ENCODE measurements at regions not wholly inside any gene's neighbourhood (a gene's known extent, or its start where the extent isn't known, plus 50 kb on each side); places are given as distances from the start of the nearest gene placed in this dataset.

- Histone ChIP-seq H3K4me3 (replicated peaks in 1 of 3; ENCODE audit: insufficient read depth in 1 of 3, low read depth in 1 of 3, low read length in 3 of 3) (no peak overlapping the region), H3K4me2 (ENCODE audit: insufficient read depth, low read length) (no peak overlapping the region), H3K36me3 (ENCODE audit: control insufficient read depth in 2 of 2, extremely low read depth in 1 of 2, insufficient read depth in 2 of 2, low read length in 2 of 2) (no peaks in the 10 kb centered on the region), H3K4me1 (ENCODE audit: control insufficient read depth, extremely low read depth, insufficient read depth, low read length) (no peaks in the 10 kb centered on the region), H3K9me3 (replicated peaks; ENCODE audit: control insufficient read depth, insufficient read depth, low read length) (peaks cover 8% of the 10 kb centered on the region), H2AFZ (ENCODE audit: low read depth, low read length) (no peak overlapping the region), H3K27me3 (ENCODE audit: control insufficient read depth in 2 of 2, insufficient read depth in 2 of 2, low read length in 2 of 2) (no peaks in the 10 kb centered on the region), H3K27ac (ENCODE audit: insufficient read depth, low read depth, low read length) (no peak overlapping the region), H3K9me1 (replicated peaks; ENCODE audit: control insufficient read depth, extremely low read depth, insufficient read depth, low read length) (no peaks in the 10 kb centered on the region), H4K20me1 (replicated peaks; ENCODE audit: control insufficient read depth, extremely low read depth, insufficient read depth, low read length) (no peaks in the 10 kb centered on the region), H3K79me2 (ENCODE audit: control insufficient read depth, insufficient read depth, low read length) (no peaks in the 10 kb centered on the region), H3K9ac (replicated peaks; ENCODE audit: extremely low read depth, insufficient read depth, low read length) (no peak overlapping the region)
- TF ChIP-seq GATA2 (IDR thresholded peaks at IDR 0.05; ENCODE audit: insufficient read depth, insufficient read length, low read depth, low read length) (no peak), MYC (IDR thresholded peaks at IDR 0.05; ENCODE audit: low read depth, low read length) (no peak), POLR2AphosphoS5 (IDR thresholded peaks at IDR 0.05; ENCODE audit: insufficient read depth, low read depth, low read length) (no peak), JUN (IDR thresholded peaks at IDR 0.05; ENCODE audit: borderline replicate concordance, insufficient read depth, insufficient read length, low read depth) (no peak), CTCF (IDR thresholded peaks at IDR 0.05; ENCODE audit: extremely low read depth in 1 of 2, insufficient read depth in 1 of 2, low read depth in 1 of 2, low read length in 2 of 2) (no peak), EZH2 (IDR thresholded peaks at IDR 0.05; ENCODE audit: borderline replicate concordance, low read depth, low read length, severe bottlenecking) (no peak), FOS (IDR thresholded peaks at IDR 0.05; ENCODE audit: borderline replicate concordance, insufficient read depth, low read length) (no peak), POLR2A (IDR thresholded peaks at IDR 0.05; ENCODE audit: low read depth, low read length) (no peak), MAX (IDR thresholded peaks at IDR 0.05; ENCODE audit: insufficient read depth, insufficient read length) (no peak)
- POLR2A ChIA-PET, result no interaction called here
- dilution Hi-C loops (cut with MboI; ENCODE audit: extremely low pct_ligation_motif_present, low sequenced_read_pairs) (no loop called here), intact Hi-C loops (cut with micrococcal nuclease) (no loop called here)
- DNase-seq (ENCODE audit: low read depth, low spot score), result no peak
- no TSS peak for BruUV-seq (replicated peaks)
- no peak for FAIRE-seq
- CTCF ChIA-PET, result no interaction called here
Measured at GRCh38 chr12:127785986-127786590, 480.9 kb upstream of the TMEM132C start.

All from endothelial cell of umbilical vein (primary cell).